HG03108 (cell line): ENCODE measurements at regions not wholly inside any gene's neighbourhood (a gene's known extent, or its start where the extent isn't known, plus 50 kb on each side); places are given as distances from the start of the nearest gene placed in this dataset.

Source experiments
- ATAC-seq: cut with Tn5 transposase; IDR thresholded peaks from one replicate; pipeline ENCODE4 v1.9.1; 2021; ENCODE audit warnings: moderate library complexity; ENCODE audit not compliant: unreplicated experiment

DNA sequence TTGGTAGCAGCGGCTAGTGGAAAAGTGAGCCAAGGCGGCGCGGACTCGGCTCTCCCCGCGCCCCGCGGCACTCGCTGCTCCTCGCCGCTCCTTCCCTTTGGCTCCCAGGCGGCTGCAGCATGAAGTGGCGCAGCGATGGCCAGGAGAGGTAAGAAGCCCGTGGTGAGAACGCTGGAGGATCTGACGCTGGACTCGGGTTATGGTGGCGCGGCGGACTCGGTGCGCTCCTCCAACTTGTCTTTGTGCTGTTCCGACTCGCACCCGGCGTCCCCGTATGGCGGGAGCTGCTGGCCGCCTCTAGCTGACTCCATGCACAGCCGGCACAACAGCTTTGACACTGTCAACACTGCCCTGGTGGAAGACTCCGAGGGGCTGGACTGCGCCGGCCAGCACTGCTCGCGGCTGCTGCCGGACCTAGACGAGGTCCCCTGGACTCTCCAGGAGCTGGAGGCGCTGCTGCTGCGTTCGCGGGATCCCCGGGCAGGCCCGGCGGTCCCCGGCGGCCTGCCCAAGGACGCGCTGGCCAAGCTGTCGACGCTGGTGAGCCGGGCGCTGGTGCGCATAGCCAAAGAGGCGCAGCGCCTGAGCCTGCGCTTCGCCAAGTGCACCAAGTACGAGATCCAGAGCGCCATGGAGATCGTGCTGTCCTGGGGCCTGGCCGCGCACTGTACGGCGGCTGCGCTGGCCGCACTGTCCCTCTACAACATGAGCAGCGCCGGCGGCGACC lies 225.6 kb upstream of the CRY1 start:
- ATAC-seq = no peak

DNA sequence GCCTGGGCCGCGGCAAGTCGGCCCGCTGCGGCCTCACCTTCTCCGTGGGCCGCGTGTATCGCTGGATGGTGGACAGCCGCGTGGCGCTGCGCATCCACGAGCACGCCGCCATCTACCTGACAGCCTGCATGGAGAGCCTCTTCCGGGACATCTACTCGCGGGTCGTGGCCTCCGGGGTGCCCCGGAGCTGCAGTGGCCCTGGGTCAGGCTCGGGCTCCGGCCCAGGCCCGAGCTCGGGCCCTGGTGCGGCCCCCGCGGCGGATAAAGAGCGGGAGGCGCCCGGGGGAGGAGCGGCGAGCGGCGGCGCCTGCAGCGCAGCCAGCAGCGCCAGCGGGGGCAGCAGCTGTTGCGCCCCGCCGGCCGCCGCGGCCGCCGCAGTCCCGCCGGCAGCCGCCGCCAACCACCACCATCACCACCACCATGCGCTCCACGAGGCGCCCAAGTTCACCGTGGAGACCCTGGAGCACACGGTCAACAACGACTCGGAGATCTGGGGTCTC lies 226.2 kb upstream of the CRY1 start:
- ATAC-seq = no peak

DNA sequence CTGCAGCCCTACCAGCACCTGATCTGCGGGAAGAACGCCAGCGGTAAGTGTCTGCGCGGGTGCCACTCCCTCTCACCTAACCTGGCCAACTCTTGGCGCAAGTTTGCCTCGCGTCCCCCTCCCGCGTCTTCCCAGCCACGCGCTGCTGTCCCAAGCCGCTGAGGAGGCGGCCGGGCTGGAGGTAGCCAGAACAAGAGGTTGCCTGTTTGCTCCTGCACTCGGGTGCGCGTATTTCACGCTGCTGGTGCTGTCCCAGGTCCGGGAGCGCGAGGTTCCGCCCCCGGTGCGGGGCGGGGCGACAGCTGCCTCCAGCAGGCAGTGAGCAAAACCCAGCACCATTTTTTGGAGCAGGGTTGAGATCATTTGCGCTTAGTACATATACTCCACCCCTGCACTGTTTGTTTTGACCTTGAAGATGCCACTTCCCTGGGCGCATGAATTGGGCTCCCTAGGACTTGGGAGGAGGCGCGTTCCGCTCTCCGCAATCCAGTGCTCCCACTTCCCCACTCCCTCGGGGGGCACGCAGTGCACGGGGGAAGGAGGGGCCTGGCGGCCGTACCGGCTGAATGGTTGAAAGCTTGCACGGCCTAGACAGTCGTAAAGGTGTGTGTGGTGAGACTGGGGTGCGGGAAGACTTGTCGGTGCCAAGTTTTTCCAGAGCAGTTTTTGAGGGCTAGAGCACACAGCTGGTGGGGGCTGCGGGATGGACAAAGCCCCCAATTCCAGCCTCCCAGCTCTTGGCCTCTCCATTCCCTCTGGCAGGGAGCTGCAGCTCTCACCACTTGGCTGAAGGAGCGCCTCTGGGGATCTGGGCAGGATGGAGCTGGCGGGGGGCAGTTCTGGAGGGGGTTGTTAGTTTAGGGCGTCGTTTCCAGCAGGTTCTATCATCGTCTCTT lies 226.9 kb upstream of the CRY1 start:
- no peak for ATAC-seq

DNA sequence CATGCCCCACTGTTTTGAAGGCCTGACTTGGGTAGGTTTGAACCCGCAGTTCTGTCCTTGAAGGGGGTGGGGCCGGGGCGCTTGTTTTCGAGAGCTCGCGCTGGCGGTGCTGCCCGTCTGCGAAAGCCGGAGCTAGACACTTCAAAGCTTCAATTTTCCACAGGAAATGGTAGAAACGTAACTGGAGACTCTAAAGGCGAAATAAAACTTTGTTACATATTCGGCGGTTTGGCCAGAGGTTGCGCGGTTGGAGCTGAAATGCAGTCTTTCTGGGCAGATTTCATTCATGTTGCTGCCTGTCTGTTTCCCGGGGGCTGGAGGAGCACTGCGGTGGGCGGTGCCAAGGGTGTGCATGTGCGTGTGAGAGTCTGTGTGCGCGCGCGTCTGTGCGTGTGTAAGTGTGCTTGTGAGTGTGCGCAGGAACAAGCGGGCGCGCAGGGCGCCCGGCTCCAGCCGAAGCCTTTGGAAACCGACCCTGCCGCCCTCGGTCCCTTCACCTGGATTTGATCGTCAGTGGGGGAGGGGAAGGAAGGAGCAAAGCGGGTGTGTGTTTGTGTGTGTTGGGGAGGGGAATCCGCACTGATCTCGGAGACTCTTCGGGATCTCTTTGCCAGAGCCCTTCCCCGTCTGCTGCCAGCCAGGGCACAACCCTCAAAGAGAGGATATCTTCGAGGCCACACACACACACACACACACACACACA lies 227.7 kb upstream of the CRY1 start:
- no peak for ATAC-seq

DNA sequence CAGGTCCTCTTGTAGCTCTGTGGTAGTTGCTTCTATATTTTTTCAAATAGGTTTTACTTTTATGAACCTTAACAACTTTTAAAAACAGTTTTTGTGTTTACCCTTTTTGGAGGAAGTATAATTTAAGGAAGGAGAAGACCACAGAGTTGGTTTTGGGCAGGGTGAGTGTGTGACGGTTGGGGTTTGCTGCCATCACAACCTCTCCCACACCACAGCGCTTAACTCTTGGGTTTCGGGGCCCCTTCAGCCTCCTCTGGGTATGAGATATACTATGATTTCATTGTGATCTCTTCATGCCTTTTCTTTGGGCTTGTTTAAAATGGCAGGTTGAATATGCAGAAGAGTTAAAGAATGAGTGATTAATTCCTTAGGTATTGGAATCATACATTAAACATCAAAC lies 228.7 kb upstream of the CRY1 start:
- no peak for ATAC-seq

DNA sequence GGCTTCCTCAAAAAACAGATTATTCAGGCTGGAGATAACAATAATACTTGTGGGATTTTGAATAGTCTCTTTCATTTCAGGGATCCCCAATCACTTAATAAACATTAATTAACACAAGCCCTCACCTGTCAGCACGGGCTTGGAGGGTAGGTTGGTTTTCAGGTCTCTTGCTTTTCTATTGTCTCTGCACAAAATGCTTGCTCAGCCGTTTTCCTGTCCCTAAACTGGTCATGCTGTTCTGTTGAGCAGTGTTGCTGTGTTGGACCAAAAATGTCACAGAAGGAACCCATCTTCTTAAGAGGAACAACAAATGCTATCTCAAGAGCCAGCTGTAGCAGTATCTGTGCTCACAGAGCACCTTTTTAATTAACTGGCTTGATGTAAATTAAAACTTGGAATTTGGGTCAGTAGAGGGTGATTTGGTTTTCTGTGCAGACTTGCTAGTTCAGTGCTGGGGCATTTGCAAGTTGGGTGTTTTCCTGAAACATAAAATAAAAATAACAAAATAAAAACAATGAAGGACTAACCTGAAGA lies 231.8 kb upstream of the CRY1 start:
- ATAC-seq = no peak

DNA sequence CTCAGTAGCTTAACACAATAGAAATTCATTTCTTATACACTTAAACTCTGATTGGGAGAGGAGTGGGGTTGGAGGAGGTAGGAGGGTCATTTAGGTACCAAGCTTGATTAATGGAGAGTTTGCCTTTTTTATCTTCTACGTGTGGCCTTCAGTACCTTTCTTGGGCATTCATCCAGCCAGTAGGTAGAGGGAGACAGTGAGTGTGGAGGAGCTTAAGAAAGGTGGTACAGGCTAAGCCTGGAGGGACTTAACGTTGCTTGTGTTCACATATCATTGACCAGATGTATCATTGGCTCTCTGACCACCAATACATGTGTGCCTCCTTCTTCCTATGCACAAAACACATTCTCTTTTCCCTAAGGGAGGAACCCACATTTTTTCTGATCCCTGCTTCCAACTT lies 232.9 kb upstream of the CRY1 start:
- no peak for ATAC-seq

DNA sequence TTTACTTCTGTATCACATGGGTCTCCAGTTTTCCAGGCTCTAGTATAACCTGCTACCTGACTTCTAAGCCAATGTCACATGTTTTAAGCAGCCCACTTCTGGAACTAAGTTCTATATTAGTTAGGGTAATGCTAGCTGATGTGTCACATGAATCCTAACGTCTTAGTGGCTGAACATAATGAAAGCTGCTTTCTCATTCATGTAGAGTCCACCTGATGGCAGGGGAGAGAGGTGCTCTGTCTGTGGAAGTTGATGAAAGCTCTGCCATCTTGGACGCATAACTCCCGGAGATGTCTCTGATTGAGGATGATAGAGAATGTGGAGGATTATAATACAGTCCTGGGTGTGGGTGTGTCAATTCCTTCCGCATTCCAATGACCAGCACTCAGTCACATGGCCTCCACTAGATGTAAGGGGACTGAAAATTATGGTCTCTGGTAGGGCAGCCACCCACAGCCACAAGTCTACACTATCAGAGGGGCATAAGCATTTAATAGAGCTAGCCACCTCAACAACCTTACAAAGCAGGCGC lies 234.4 kb upstream of the CRY1 start:
- no peak for ATAC-seq

DNA sequence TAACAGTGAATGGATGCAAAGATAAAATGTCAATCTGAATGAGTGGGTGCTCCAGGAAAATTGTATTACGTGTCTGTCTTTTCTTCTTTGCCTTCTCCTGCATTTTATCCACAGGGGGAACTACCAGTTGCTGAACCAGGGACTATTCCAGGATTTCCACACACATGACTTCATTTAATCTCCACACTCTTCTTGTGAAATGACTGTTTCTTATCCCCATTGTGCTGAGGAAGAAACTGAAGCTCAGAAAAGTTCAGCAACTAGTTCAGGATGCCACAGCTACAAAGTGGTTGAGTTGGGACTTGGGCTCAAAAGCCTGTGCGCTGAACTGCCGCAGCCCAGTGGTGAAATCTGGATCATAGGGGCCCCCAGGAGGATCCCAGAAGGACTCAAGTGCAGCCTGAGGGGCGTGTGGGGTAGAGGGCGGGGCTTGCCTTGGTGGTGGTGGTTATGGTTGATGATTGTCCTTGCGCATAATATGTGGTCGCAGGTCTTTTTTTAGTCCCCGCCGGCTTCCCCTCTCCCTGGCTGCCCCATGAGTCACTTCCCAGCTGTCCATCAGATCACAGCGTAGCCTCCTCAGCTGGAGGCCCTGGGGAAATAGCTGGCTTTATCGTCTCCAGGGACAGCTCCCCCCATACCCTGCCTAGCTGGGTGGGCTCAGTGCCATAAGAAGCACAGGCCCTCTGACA lies 235.2 kb upstream of the CRY1 start:
- no peak for ATAC-seq

DNA sequence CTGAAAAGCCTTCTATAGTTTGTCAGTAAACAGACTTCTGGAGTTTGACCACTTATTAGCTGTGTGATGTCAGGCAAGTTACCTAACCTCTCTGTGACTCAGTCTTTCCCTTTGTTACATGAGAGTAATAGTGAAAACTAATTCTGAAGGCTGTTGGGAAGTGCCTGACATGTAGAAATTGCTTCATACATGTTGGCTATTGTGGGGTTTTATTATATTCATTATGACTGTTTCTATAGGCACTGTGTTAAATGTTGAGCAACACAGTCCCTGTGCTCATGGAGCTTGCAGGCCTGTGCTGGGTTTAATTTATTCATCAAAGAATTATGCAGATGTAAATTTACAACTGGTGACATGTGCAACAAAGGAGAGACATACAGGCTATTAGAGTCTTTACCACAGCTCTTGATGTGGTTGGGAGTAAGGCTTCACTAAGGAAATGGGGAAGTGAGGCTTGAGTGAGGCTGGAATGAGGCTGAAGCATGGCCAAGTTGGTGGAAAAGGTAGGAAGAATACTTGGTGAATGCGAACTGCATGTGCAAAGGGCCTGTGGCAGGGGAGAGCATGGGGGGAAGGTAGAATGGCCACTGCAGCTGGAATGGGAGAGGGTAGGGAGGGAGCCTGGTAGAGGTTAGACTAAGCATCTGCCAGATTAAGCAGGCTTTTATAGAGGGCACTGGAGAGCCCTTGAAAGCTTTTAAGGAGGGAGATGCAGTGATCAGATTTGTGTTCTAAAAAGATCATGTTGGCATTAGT lies 236.4 kb upstream of the CRY1 start:
- ATAC-seq = no peak

DNA sequence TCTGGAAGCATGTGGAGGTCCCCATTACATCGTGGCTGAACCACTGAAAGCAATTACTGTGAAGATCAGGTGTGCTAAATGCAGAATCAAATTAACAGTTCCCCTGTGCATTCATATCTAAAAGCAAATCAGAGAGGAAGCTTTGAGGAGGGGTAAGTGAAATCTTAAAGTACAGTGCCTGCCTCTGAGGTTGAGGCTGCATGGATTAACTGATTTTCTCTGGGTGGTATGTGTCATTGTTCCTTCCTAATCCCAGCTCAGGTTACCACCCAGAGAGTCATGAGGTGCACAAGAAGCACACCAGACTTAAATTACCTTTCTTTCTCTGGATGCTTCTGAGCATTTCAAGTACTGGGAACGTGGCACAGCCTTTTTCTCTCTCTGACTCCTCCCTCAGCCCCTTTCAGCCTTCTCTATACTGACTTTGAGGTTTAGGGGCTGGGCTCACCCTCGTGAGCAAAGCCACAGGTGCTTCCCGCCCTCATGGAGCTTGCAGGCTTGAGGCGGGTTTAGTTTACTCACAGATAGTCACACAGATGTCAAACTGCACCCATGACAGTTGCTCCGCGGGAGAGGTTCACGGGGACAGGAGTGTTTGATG lies 237.6 kb upstream of the CRY1 start:
- ATAC-seq = no peak

DNA sequence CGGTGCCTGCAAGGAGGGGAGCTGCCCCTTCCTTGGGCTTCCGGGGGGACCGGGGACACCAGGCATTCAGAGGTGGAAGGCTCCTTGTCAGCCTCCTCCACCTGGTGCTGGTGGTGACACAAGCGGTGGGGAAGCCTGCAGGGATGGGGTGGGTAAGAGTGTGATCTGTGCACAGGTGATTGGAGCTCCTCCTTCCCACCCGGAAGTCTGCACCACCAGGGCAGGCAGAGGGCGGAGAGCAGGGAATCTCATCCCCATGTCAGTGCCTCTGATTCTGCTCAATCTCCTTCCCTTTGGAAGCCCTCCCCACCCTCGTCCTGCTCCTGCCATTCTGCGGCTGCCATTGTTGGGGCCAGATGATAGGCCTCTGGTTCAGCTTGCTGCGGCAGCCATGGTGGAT lies 238.1 kb upstream of the CRY1 start:
- no peak for ATAC-seq

DNA sequence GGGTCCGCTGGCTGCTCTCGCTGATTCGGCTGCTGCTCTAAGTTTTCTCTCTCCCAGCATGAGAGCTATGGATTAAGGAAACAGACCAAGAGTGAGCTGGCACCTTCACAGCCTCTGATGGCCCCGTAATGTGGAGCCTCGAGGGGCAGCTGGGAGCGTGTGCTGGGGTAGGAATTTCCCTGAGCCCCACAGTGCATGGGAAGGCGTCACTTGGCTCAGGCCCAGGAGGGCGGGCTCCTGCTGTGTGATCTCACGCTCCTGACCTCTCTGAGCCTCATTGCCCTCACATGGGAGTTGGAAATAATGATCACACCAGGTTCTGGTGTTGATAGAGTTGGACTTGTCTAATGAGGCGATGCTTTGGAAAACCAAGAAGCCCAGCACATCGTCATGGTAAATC lies 238.6 kb upstream of the CRY1 start:
- ATAC-seq = no peak

DNA sequence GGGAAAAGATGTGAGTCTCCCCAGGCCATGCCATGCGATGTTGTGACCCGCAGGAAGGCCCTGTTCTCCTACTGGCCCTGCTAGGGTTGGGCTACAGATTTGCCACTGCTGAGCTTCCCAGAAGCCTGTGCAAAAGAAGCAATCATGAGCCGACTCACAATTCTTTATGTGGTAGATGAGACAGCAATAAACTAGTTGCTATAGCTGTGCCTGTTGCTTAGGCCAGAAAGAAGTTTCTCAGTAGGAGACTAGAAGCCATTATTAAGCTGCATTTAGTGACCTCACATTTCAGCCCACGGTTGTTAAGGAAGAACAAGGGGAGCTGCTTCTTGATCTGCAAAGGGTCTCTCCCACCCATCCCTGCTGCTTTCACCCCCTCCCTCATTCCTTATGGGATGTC lies 239.4 kb upstream of the CRY1 start:
- ATAC-seq = no peak

DNA sequence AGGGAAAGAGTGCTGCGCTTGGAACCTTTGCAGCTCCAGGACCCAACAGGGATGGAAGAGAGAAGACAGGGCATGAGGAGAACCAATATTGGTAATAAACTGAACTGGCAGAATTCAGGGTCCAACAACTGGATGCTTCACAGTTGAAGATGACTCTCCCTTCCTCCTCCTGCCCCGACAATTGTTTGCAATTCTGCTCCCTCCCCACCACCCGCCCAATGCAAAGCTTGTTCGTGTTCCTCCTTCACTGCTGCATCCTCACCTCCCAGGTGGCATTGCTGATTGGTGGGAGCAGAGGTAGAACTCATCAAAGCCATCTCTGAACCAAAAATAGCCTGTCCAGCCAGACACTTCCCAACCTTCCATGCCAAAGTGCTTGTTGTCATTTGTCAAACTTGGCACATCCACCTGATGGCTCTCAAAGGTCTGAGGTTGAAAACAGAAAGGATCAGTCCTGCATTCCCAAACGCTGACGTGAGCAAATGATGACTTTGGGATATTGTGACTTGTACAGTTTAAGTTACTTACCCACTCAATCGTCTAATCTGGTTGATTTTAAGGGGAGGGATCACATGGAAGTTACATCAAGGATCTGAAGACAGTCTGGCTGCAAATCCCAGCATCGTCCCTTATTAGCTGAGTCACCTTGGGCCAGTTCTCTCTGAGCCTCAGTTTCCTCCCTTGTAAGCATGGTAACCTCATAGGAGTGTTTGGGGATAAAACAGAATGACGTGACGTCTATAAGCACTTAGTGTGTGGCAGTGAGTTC lies 242.6 kb upstream of the CRY1 start:
- ATAC-seq = no peak

DNA sequence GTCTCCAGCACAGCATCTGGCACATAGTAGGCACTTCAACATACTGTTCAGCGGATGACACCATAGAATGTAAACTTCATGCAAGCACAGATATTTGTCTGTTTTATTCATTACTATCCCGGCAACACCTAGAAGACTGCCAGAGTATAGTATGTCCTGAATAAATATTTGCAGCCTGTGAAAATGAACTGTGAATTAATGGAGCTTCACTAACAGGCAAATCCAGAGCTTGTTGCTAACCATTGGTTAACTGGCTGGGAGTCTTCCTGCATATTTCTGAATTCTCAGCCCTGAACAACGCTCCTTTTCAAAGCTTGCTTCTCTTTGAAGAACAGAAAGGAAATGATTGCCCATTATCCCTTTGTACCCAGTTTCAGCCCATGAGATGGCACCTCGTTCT lies 243.3 kb upstream of the CRY1 start:
- ATAC-seq = no peak

DNA sequence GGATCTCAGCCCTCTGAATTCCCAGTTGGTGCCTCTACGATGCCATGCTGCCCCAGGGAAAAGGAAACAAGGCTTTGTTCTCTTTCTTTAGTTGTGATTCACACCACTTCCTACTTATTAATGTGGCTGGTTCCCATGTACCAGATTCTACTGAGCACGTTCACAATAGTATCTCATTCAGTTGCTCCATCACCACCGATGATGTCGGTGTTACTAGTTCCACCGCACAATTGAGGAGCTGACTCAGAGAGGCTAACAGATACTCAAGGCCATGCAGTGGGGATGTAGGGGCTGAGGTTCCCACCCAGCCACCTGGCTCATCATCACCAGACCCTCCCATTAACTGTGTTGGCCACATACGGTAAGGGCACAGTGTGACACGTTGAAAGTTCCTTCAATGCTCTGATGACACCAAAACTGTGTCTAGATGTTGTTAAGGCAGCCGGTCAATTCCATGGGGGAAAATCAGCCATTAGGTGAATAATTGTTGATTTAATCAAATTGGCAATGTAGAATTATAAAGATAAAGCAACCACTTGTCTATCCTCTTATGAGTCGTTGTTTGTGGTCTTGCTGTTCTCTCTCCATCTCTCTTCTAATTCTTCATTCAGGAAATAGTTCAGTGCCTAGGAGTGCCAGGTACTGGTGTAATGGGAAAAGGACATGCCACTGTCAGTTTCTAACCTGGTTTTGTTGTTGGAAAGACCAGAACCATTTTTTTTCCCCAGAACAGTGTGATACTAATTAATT lies 244.2 kb upstream of the CRY1 start:
- ATAC-seq = no peak

DNA sequence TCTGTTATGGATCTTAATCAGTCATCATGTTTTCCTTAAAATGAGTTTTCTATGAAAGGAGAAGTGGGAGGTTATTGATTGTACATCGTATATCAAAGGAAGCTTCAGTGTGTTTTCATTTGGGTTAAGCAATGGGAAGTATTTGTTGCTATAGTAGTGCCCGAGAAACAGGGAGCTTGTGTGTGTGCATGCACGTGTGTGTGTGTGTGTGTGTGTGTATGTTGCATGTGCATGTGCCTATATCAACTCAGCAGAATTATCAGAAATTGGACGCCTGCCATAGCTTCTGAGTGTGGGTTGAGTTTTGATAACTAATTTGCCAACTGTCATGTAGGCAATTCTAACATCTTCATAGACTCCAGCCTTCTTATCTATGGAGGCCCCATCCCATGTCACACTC lies 246.1 kb upstream of the CRY1 start:
- ATAC-seq = no peak
